ENCODE measurements at regions not wholly inside any gene's neighbourhood (a gene's known extent, or its start where the extent isn't known, plus 50 kb on each side); places are given as distances from the start of the nearest gene placed in this dataset.

DNA sequence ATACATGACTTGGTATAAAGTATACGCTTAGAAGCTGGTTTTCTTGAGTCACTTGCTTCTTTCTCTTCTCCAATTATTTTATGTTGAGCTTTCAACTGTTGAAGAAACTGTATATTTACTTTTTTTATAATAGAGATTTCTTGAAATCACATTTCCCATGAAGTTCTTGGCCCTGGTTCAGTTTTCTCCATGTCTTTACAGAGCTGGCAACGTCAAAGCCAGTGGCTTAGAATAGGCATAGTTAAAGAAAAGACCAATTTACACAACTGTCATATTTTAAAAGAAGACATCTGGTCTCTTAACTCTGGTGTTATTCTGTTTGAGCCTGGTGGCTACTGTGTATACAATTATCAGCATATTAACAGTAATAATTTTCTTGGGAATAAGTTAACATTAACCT is 1249.3 kb downstream of the CDH12 start:
- H3K36me3 ChIP-seq: no peaks in the 10 kb centered on the region
- H3K27ac ChIP-seq: no peak overlapping the region
- no peaks in the 10 kb centered on the region for H3K9me3 ChIP-seq
- intact Hi-C loops (cut with DNase I): no loop called here
- no peaks in the 10 kb centered on the region for H3K27me3 ChIP-seq
- no peak for TF ChIP-seq POLR2A (IDR thresholded peaks at IDR 0.05)
- TF ChIP-seq, protein P1, sequence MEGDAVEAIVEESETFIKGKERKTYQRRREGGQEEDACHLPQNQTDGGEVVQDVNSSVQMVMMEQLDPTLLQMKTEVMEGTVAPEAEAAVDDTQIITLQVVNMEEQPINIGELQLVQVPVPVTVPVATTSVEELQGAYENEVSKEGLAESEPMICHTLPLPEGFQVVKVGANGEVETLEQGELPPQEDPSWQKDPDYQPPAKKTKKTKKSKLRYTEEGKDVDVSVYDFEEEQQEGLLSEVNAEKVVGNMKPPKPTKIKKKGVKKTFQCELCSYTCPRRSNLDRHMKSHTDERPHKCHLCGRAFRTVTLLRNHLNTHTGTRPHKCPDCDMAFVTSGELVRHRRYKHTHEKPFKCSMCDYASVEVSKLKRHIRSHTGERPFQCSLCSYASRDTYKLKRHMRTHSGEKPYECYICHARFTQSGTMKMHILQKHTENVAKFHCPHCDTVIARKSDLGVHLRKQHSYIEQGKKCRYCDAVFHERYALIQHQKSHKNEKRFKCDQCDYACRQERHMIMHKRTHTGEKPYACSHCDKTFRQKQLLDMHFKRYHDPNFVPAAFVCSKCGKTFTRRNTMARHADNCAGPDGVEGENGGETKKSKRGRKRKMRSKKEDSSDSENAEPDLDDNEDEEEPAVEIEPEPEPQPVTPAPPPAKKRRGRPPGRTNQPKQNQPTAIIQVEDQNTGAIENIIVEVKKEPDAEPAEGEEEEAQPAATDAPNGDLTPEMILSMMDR (IDR thresholded peaks at IDR 0.05): no peak
- TF ChIP-seq EP300 (IDR thresholded peaks at IDR 0.05): no peak
- 45 to 49% (median 48%) methylated on average over 2 of the region's 2 CpGs for WGBS, 3 donors
- no peaks in the 10 kb centered on the region for H3K4me1 ChIP-seq (ENCODE audit: insufficient read depth)
- no peak for DNase-seq
- no peak overlapping the region for H3K4me3 ChIP-seq

DNA sequence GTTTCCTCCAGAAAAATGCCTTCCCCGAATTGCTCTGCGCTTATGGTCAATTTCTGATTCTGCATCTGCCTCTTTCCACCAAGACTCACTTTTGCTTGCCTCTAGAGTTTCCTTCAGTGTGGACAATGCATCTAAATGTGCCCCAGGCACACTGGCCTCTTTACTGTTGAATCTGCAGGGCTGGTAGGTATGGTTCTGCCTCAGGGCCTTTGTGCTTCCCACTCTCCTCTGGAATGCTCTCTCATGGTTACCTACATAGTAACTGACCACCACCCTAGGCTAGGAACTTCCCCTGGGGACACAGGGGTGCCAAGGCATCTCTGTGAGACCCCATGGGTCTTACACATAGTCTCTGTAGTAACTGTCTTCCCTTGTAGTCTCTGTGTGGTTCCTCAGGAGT is 1258.6 kb downstream of the CDH12 start:
- no peaks in the 10 kb centered on the region for H3K36me3 ChIP-seq
- no peak for DNase-seq
- WGBS, 3 donors: 95 to 98% (median 95%) methylated on average over 2 of the region's 2 CpGs
- H3K9me3 ChIP-seq: no peaks in the 10 kb centered on the region
- intact Hi-C loops (cut with DNase I): no loop called here
- H3K27me3 ChIP-seq: peaks cover 2% of the 10 kb centered on the region
- H3K4me1 ChIP-seq (ENCODE audit: insufficient read depth): no peaks in the 10 kb centered on the region
- no peak overlapping the region for H3K27ac ChIP-seq
- TF ChIP-seq EP300 (IDR thresholded peaks at IDR 0.05): no peak
- TF ChIP-seq POLR2A (IDR thresholded peaks at IDR 0.05): no peak
- TF ChIP-seq, protein P1 (IDR thresholded peaks at IDR 0.05): no peak
- no peak overlapping the region for H3K4me3 ChIP-seq

DNA sequence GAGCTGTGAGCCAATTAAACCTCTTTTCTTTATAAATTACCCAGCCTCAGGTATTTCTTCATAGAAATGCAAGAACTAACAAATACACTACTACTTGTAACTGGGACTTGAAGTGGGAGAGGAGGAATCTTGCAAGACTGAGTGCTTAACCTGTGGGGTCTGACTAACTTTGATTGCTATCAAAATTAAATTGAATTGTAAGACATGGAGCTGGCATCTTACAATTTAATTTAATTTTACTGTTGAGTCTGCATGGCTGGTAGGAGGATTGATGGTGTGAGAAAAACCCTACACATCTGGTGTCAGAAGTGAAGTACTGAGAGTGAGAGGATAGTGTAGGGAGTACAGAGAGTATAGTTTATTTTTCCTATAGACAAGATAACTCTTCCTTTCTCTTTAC is 1259.9 kb downstream of the CDH12 start:
- intact Hi-C loops (cut with DNase I): no loop called here
- peaks cover 2% of the 10 kb centered on the region for H3K27me3 ChIP-seq

DNA sequence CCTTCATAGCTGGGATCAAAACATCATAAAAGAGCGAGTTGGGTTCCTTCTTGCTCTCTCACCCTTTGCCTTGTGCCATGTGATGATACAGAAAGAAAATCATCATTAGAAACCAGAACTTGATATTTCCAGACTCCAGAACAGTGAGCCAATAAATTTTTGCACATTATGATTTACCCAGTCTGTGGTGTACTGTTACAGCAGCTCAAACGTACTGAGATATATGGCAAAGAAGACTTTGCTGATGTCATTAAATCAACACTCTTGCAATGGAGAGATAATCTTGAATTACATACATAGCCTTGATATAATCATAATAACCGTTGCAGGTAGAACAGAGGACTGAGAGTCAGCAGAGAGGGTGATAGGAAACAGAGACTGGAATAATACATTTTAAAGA is 1271.6 kb downstream of the CDH12 start:
- DNase-seq: no peak
- Histone ChIP-seq H3K27me3 (no peaks in the 10 kb centered on the region), H3K4me3 (no peak overlapping the region), H3K36me3 (no peaks in the 10 kb centered on the region), H3K4me1 (ENCODE audit: insufficient read depth) (no peaks in the 10 kb centered on the region), H3K27ac (no peak overlapping the region), H3K9me3 (no peaks in the 10 kb centered on the region)
- intact Hi-C loops (cut with DNase I): no loop called here
- 52 to 59% (median 58%) methylated on average over 3 of the region's 3 CpGs for WGBS, 3 donors
- TF ChIP-seq POLR2A (IDR thresholded peaks at IDR 0.05): no peak

More for the DNA sequence above, 1259.9 kb downstream of the CDH12 start:
- Histone ChIP-seq H3K4me1 (ENCODE audit: insufficient read depth) (no peaks in the 10 kb centered on the region), H3K27ac (no peak overlapping the region), H3K4me3 (no peak overlapping the region), H3K9me3 (no peaks in the 10 kb centered on the region), H3K36me3 (no peaks in the 10 kb centered on the region)
- TF ChIP-seq POLR2A (IDR thresholded peaks at IDR 0.05) (no peak), EP300 (IDR thresholded peaks at IDR 0.05) (no peak)
- TF ChIP-seq, protein P1 (IDR thresholded peaks at IDR 0.05): no peak
- DNase-seq: no peak

DNA sequence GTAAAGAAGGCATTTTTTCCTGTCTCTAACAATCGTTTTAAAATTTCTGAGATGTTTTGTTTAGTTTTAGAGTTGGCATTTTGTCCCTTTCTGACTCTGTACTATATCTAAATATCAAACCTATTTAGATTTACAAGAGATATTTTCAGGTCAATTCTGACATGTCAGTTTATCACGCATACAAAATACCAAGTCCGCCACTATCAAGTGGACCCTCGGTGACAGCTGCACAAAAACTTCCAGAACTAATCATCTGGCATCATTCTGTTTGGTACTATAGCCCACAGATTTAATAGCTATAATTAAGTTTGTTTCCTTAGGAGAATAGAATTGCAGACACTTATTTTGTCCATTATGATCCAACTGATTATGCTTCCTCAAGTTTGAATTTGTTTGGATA is 1278.2 kb downstream of the CDH12 start:
- Histone ChIP-seq H3K36me3 (no peaks in the 10 kb centered on the region), H3K9me3 (no peaks in the 10 kb centered on the region), H3K27me3 (no peaks in the 10 kb centered on the region), H3K27ac (no peak overlapping the region), H3K4me3 (no peak overlapping the region), H3K4me1 (ENCODE audit: insufficient read depth) (no peaks in the 10 kb centered on the region)
- intact Hi-C loops (cut with DNase I): no loop called here
- no peak for DNase-seq
- 78 to 84% (median 78%) methylated on average over 4 of the region's 4 CpGs for WGBS, 3 donors
- TF ChIP-seq EP300 (IDR thresholded peaks at IDR 0.05) (no peak), POLR2A (IDR thresholded peaks at IDR 0.05) (no peak)
- TF ChIP-seq, protein P1 (IDR thresholded peaks at IDR 0.05): no peak
